K562 (cell line): ENCODE measurements at regions not wholly inside any gene's neighbourhood (a gene's known extent, or its start where the extent isn't known, plus 50 kb on each side); places are given as distances from the start of the nearest gene placed in this dataset.

Experiments used
- ATAC-seq: fragments of 200-7000 bp; cut with Tn5 transposase; 3 replicates; pipeline ENCODE4 v1.9.1; 2020; ENCODE audit warnings: moderate library complexity
- BruUV-seq: library from RNA; stranded (reverse); fragments of 400-500 nt; replicated peaks from 2 replicates; lab custom pipeline; 2021; lab: Mats Ljungman, UMichigan
- CTCF ChIA-PET: fragments of 300-600 bp; formaldehyde crosslinking; extraction: SDS; loops from one replicate; lab custom pipeline; 2021; ENCODE audit warnings: low intra/inter-chr PET ratio; lab: Yijun Ruan, JAX
- POLR2A ChIA-PET: fragments of 300-600, 350-650 bp; sonication (Branson Sonifier 250); formaldehyde crosslinking; extraction: SDS; loops from one replicate; lab custom pipeline; 2021; ENCODE audit warnings: antibody characterized with exemption, inconsistent platforms; lab: Yijun Ruan, JAX
- DNase-seq, 4 experiments: peaks; one replicate each; pipeline versions ENCODE4 v3.0.0 to v3.0.0-alpha.2; 2011 to 2018; ENCODE audit warnings: low spot score in 3 of 4, mixed read lengths in 3 of 4; ENCODE audit errors: extremely low read depth in 1 of 4
- FAIRE-seq: peaks from 2 replicates; lab custom pipeline; 2011; peaks lifted over from hg19 to GRCh38; lab: Jason Lieb, UNC
- H2AFZ ChIP-seq: 2 replicates; pipeline ENCODE4 v1.6.0; 2011; ENCODE audit warnings: low read depth, low read length, control low read depth, inconsistent platforms
- H3K27ac ChIP-seq: fragments of 200-600 bp; 3 replicates; pipeline ENCODE4 v1.8.0; 2011; ENCODE audit warnings: low read depth, mild to moderate bottlenecking, control low read depth, inconsistent platforms, low read length, moderate library complexity, mixed read lengths; ENCODE audit errors: extremely low read depth
- H3K27me3 ChIP-seq, 2 experiments: fragments of 300-600 bp in 1 of 2; 2 replicates in 1 of 2; 3 replicates in 1 of 2; pipeline versions ENCODE4 v1.6.0 to v1.8.0; 2011; ENCODE audit warnings: inconsistent platforms in 2 of 2, low read length in 2 of 2, mild to moderate bottlenecking in 1 of 2, mixed read lengths in 1 of 2, moderate library complexity in 1 of 2; ENCODE audit not compliant: control insufficient read depth in 2 of 2, insufficient read depth in 2 of 2
- H3K36me3 ChIP-seq: fragments of 300-600 bp; 3 replicates; pipeline ENCODE4 v1.8.0; 2011; ENCODE audit warnings: mild to moderate bottlenecking, low read length, inconsistent platforms; ENCODE audit not compliant: control insufficient read depth, insufficient read depth
- H3K4me1 ChIP-seq, 2 experiments: fragments of 200-600 bp in 1 of 2; replicated peaks in 1 of 2; 2 replicates in 1 of 2; 3 replicates in 1 of 2; pipeline versions ENCODE4 v1.5.1 to v1.8.0; 2011; ENCODE audit warnings: inconsistent platforms in 2 of 2, low read length in 2 of 2, mild to moderate bottlenecking in 1 of 2, mixed read lengths in 1 of 2, moderate library complexity in 1 of 2; ENCODE audit not compliant: control insufficient read depth in 2 of 2, insufficient read depth in 2 of 2
- H3K4me2 ChIP-seq: 2 replicates; pipeline ENCODE4 v1.6.1; 2011; ENCODE audit warnings: low read length, control low read depth, inconsistent platforms, mixed read lengths; ENCODE audit not compliant: insufficient read depth
- H3K4me3 ChIP-seq: fragments of 200-600 bp; sonication (generic), shearing (Covaris generic); 2 replicates; pipeline ENCODE4 v1.5.1; 2016; ENCODE audit warnings: control low read depth, inconsistent platforms
- H3K79me2 ChIP-seq: fragments of 200-600 bp; 3 replicates; pipeline ENCODE4 v1.8.0; 2011; ENCODE audit warnings: low read length, inconsistent platforms; ENCODE audit not compliant: control insufficient read depth, insufficient read depth
- H3K9ac ChIP-seq, 2 experiments: 2 replicates each; pipeline versions ENCODE4 v1.6.0 to v1.6.1; 2011; ENCODE audit warnings: low read depth in 2 of 2, low read length in 2 of 2, control low read depth in 1 of 2, inconsistent platforms in 1 of 2, mild to moderate bottlenecking in 1 of 2, mixed read lengths in 1 of 2; ENCODE audit not compliant: insufficient read depth in 1 of 2
- H3K9me1 ChIP-seq: one replicate; pipeline ENCODE4 v1.6.0; 2011; ENCODE audit warnings: inconsistent platforms, mild to moderate bottlenecking, low read length, moderate library complexity; ENCODE audit not compliant: control insufficient read depth, insufficient read depth
- H3K9me3 ChIP-seq: replicated peaks from 2 replicates; pipeline ENCODE4 v1.5.1; 2011; ENCODE audit warnings: low read depth, low read length, inconsistent platforms; ENCODE audit not compliant: control insufficient read depth, insufficient read depth
- H4K20me1 ChIP-seq: replicated peaks from 2 replicates; pipeline ENCODE4 v1.6.1; 2011; ENCODE audit warnings: low read length, inconsistent platforms, mixed read lengths; ENCODE audit not compliant: control insufficient read depth, insufficient read depth
- E2F1 ChIP-seq: sonication (generic); formaldehyde crosslinking; IDR thresholded peaks from 2 replicates; pipeline ENCODE4 v1.8.1; 2023; ENCODE audit warnings: mild to moderate bottlenecking, missing genetic modification reagents, moderate library complexity
- MNT ChIP-seq, 2 experiments: fragments of 450-650 bp; conservative IDR thresholded peaks; 2 replicates each; pipeline ENCODE4 v1.6.1; 2017; ENCODE audit warnings: mild to moderate bottlenecking in 2 of 2, moderate library complexity in 2 of 2
- PTTG1 ChIP-seq: fragments of 450-650 bp; IDR thresholded peaks from 2 replicates; pipeline ENCODE4 v1.6.1; 2016; ENCODE audit warnings: low read depth, mild to moderate bottlenecking, missing genetic modification characterization, missing compliant biosample characterization
- ZNF695 ChIP-seq: fragments of 450-650 bp; formaldehyde crosslinking; IDR thresholded peaks from 2 replicates; pipeline ENCODE4 v1.4.0; 2020; ENCODE audit warnings: mild to moderate bottlenecking, moderate library complexity
- WGBS: fragments of 100-300 bp; shearing (Covaris generic); methylation state at CpG from one replicate; pipeline ENCODE4 v1.1.6; 2016; ENCODE audit warnings: low coverage, mixed read lengths; ENCODE audit not compliant: insufficient coverage; ENCODE audit errors: missing lambda C conversion rate; 5-methylcytosine and 5-hydroxymethylcytosine counted together
- in situ Hi-C: fragments of 300-500 bp; cut with MboI; formaldehyde crosslinking; loops from 4 replicates; pipeline ENCODE4 v1.15.0; 2018; ENCODE audit warnings: inconsistent platforms, mixed read lengths
- intact Hi-C: fragments of 100-400 bp; cut with micrococcal nuclease; formaldehyde crosslinking; loops from 2 replicates; pipeline ENCODE4 v1.14.2; 2022

GRCh38 chr6:8545336-8545735 lies 110.0 kb upstream of the SLC35B3 start:
- BruUV-seq: no TSS peak
- TF ChIP-seq PTTG1 (no peak), E2F1 (CRISPR knock-in tag) (no peak), ZNF695 (no peak), MNT (conservative IDR thresholded peaks at IDR 0.05) (no peak)
- no peak overlapping the region for H3K4me3 ChIP-seq
- intact Hi-C loops: no loop called here
- peaks cover 2% of the 10 kb centered on the region; the same call in 1 of the 2 replicates for H3K9me3 ChIP-seq
- POLR2A ChIA-PET: no interaction called here
- no peaks in the 10 kb centered on the region for H3K9me1 ChIP-seq
- DNase-seq (no peak), ATAC-seq (no peak), FAIRE-seq (no peak)
- no peaks in the 10 kb centered on the region for H3K27me3 ChIP-seq
- WGBS: 0% methylated on average over 1 of the region's 1 CpG
- no peaks in the 10 kb centered on the region for H3K79me2 ChIP-seq
- CTCF ChIA-PET: no interaction called here
- no peak overlapping the region for H3K27ac ChIP-seq
- no peak overlapping the region for H2AFZ ChIP-seq
- H4K20me1 ChIP-seq: no peaks in the 10 kb centered on the region
- H3K4me2 ChIP-seq: no peak overlapping the region
- H3K36me3 ChIP-seq: no peaks in the 10 kb centered on the region
- in situ Hi-C loops: no loop called here
- no peak overlapping the region for H3K9ac ChIP-seq
- no peaks in the 10 kb centered on the region for H3K4me1 ChIP-seq
